K562 (cell line): ENCODE measurements at regions not wholly inside any gene's neighbourhood (a gene's known extent, or its start where the extent isn't known, plus 50 kb on each side); places are given as distances from the start of the nearest gene placed in this dataset.

Experiments used
- ATAC-seq: fragments of 200-7000 bp; cut with Tn5 transposase; 3 replicates; pipeline ENCODE4 v1.9.1; 2020; ENCODE audit warnings: moderate library complexity
- BruUV-seq: library from RNA; stranded (reverse); fragments of 400-500 nt; replicated peaks from 2 replicates; lab custom pipeline; 2021; lab: Mats Ljungman, UMichigan
- CTCF ChIA-PET: fragments of 300-600 bp; formaldehyde crosslinking; extraction: SDS; loops from one replicate; lab custom pipeline; 2021; ENCODE audit warnings: low intra/inter-chr PET ratio; lab: Yijun Ruan, JAX
- POLR2A ChIA-PET: fragments of 300-600, 350-650 bp; sonication (Branson Sonifier 250); formaldehyde crosslinking; extraction: SDS; loops from one replicate; lab custom pipeline; 2021; ENCODE audit warnings: antibody characterized with exemption, inconsistent platforms; lab: Yijun Ruan, JAX
- DNase-seq, 4 experiments: peaks; one replicate each; pipeline versions ENCODE4 v3.0.0 to v3.0.0-alpha.2; 2011 to 2018; ENCODE audit warnings: low spot score in 3 of 4, mixed read lengths in 3 of 4; ENCODE audit errors: extremely low read depth in 1 of 4
- FAIRE-seq: peaks from 2 replicates; lab custom pipeline; 2011; peaks lifted over from hg19 to GRCh38; lab: Jason Lieb, UNC
- H2AFZ ChIP-seq: 2 replicates; pipeline ENCODE4 v1.6.0; 2011; ENCODE audit warnings: low read depth, low read length, control low read depth, inconsistent platforms
- H3K27ac ChIP-seq: fragments of 200-600 bp; 3 replicates; pipeline ENCODE4 v1.8.0; 2011; ENCODE audit warnings: low read depth, mild to moderate bottlenecking, control low read depth, inconsistent platforms, low read length, moderate library complexity, mixed read lengths; ENCODE audit errors: extremely low read depth
- H3K27me3 ChIP-seq, 2 experiments: fragments of 300-600 bp in 1 of 2; 2 replicates in 1 of 2; 3 replicates in 1 of 2; pipeline versions ENCODE4 v1.6.0 to v1.8.0; 2011; ENCODE audit warnings: inconsistent platforms in 2 of 2, low read length in 2 of 2, mild to moderate bottlenecking in 1 of 2, mixed read lengths in 1 of 2, moderate library complexity in 1 of 2; ENCODE audit not compliant: control insufficient read depth in 2 of 2, insufficient read depth in 2 of 2
- H3K36me3 ChIP-seq: fragments of 300-600 bp; 3 replicates; pipeline ENCODE4 v1.8.0; 2011; ENCODE audit warnings: mild to moderate bottlenecking, low read length, inconsistent platforms; ENCODE audit not compliant: control insufficient read depth, insufficient read depth
- H3K4me1 ChIP-seq, 2 experiments: fragments of 200-600 bp in 1 of 2; replicated peaks in 1 of 2; 2 replicates in 1 of 2; 3 replicates in 1 of 2; pipeline versions ENCODE4 v1.5.1 to v1.8.0; 2011; ENCODE audit warnings: inconsistent platforms in 2 of 2, low read length in 2 of 2, mild to moderate bottlenecking in 1 of 2, mixed read lengths in 1 of 2, moderate library complexity in 1 of 2; ENCODE audit not compliant: control insufficient read depth in 2 of 2, insufficient read depth in 2 of 2
- H3K4me2 ChIP-seq: 2 replicates; pipeline ENCODE4 v1.6.1; 2011; ENCODE audit warnings: low read length, control low read depth, inconsistent platforms, mixed read lengths; ENCODE audit not compliant: insufficient read depth
- H3K4me3 ChIP-seq: fragments of 200-600 bp; sonication (generic), shearing (Covaris generic); 2 replicates; pipeline ENCODE4 v1.5.1; 2016; ENCODE audit warnings: control low read depth, inconsistent platforms
- H3K79me2 ChIP-seq: fragments of 200-600 bp; 3 replicates; pipeline ENCODE4 v1.8.0; 2011; ENCODE audit warnings: low read length, inconsistent platforms; ENCODE audit not compliant: control insufficient read depth, insufficient read depth
- H3K9ac ChIP-seq, 2 experiments: 2 replicates each; pipeline versions ENCODE4 v1.6.0 to v1.6.1; 2011; ENCODE audit warnings: low read depth in 2 of 2, low read length in 2 of 2, control low read depth in 1 of 2, inconsistent platforms in 1 of 2, mild to moderate bottlenecking in 1 of 2, mixed read lengths in 1 of 2; ENCODE audit not compliant: insufficient read depth in 1 of 2
- H3K9me1 ChIP-seq: one replicate; pipeline ENCODE4 v1.6.0; 2011; ENCODE audit warnings: inconsistent platforms, mild to moderate bottlenecking, low read length, moderate library complexity; ENCODE audit not compliant: control insufficient read depth, insufficient read depth
- H3K9me3 ChIP-seq: replicated peaks from 2 replicates; pipeline ENCODE4 v1.5.1; 2011; ENCODE audit warnings: low read depth, low read length, inconsistent platforms; ENCODE audit not compliant: control insufficient read depth, insufficient read depth
- H4K20me1 ChIP-seq: replicated peaks from 2 replicates; pipeline ENCODE4 v1.6.1; 2011; ENCODE audit warnings: low read length, inconsistent platforms, mixed read lengths; ENCODE audit not compliant: control insufficient read depth, insufficient read depth
- CBX2 ChIP-seq: fragments of 200-600 bp; sonication (generic); IDR thresholded peaks from one replicate; pipeline ENCODE4 v1.6.1; 2012; ENCODE audit warnings: mild to moderate bottlenecking, low read length, inconsistent platforms; ENCODE audit not compliant: insufficient read depth, poor library complexity, severe bottlenecking
- CHD4 ChIP-seq: fragments of 200-600 bp; sonication (generic); IDR thresholded peaks from 3 replicates; pipeline ENCODE4 v1.6.1; 2012; ENCODE audit warnings: low read depth, mild to moderate bottlenecking, mixed read lengths, low read length, inconsistent platforms; ENCODE audit not compliant: insufficient read depth, insufficient replicate concordance, poor library complexity, severe bottlenecking
- COPS2 ChIP-seq: fragments of 450-650 bp; conservative IDR thresholded peaks from 2 replicates; pipeline ENCODE4 v1.6.1; 2016; ENCODE audit warnings: mild to moderate bottlenecking, moderate library complexity
- DMBX1 ChIP-seq: fragments of 250-450 bp; sonication (Bioruptor Pico); IDR thresholded peaks from 2 replicates; pipeline ENCODE4 v1.8.0; 2022; ENCODE audit warnings: inconsistent platforms, mild to moderate bottlenecking, moderate library complexity, borderline replicate concordance
- HDAC6 ChIP-seq: IDR thresholded peaks from 2 replicates; pipeline ENCODE4 v1.6.1; 2012; ENCODE audit warnings: low read depth, mild to moderate bottlenecking, control low read depth, inconsistent platforms, low read length, moderate library complexity
- MED1 ChIP-seq: sonication (generic); formaldehyde crosslinking; IDR thresholded peaks from 2 replicates; pipeline ENCODE4 v1.8.1; 2023; ENCODE audit warnings: missing genetic modification reagents, borderline replicate concordance
- NCOA4 ChIP-seq: fragments of 450-650 bp; IDR thresholded peaks from 2 replicates; pipeline ENCODE4 v1.6.1; 2018; ENCODE audit warnings: mild to moderate bottlenecking; ENCODE audit not compliant: partially characterized antibody
- PHB ChIP-seq: fragments of 250-450 bp; sonication (Bioruptor Pico); IDR thresholded peaks from 2 replicates; pipeline ENCODE4 v1.5.0; 2021
- SP2 ChIP-seq: IDR thresholded peaks from 2 replicates; pipeline ENCODE4 v1.6.1; 2011; ENCODE audit warnings: mild to moderate bottlenecking, low read depth, low read length, moderate library complexity; ENCODE audit not compliant: poor library complexity, severe bottlenecking; ENCODE audit errors: extremely low read depth
- U2AF2 ChIP-seq: fragments of 200-400 bp; formaldehyde crosslinking; optimal IDR thresholded peaks from 2 replicates; pipeline ENCODE3; 2017; ENCODE audit warnings: low read depth, mild to moderate bottlenecking, low read length
- VEZF1 ChIP-seq: fragments of 200-800 bp; sonication (Bioruptor generic); IDR thresholded peaks from 2 replicates; pipeline ENCODE4 v1.6.1; 2017; ENCODE audit warnings: missing genetic modification characterization, missing compliant biosample characterization
- ZNF518B ChIP-seq: fragments of 250-450 bp; sonication (Bioruptor Pico); IDR thresholded peaks from 2 replicates; pipeline ENCODE4 v1.5.0; 2021; ENCODE audit warnings: mild to moderate bottlenecking, moderate library complexity
- WGBS: fragments of 100-300 bp; shearing (Covaris generic); methylation state at CpG from one replicate; pipeline ENCODE4 v1.1.6; 2016; ENCODE audit warnings: low coverage, mixed read lengths; ENCODE audit not compliant: insufficient coverage; ENCODE audit errors: missing lambda C conversion rate; 5-methylcytosine and 5-hydroxymethylcytosine counted together
- in situ Hi-C: fragments of 300-500 bp; cut with MboI; formaldehyde crosslinking; loops from 4 replicates; pipeline ENCODE4 v1.15.0; 2018; ENCODE audit warnings: inconsistent platforms, mixed read lengths
- intact Hi-C: fragments of 100-400 bp; cut with micrococcal nuclease; formaldehyde crosslinking; loops from 2 replicates; pipeline ENCODE4 v1.14.2; 2022

DNA sequence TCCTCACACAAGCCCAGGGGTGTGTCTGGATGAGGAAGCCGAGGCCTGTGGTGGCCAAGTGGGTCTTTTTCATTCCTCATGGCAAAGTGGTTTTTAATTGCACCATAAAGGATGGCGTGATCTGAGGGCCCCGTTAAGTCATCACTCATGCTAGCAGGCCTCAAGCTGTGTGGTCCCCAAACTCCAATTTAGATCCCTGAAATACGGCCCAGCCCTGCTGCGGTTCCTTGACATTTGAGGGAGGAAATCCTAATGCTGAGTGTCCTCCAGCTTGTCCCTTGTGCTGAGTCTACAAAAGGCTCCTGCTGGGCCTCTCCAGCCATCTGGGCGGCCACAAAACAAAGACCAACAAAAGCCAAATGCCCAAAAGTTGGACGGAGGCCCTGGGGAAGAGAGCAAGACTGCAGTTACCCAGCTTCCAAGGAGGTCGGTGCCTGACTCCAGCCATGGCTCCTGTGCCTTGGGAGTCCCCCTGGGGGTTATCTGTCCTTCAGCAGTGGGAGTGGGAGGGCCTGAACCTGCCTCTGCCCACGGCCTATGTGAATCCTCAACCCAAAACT, 162.3 kb upstream of the PDE10A start:
- CTCF ChIA-PET: no interaction called here
- intact Hi-C loops: no loop called here
- Histone ChIP-seq H3K27me3 (peaks cover 8 to 19% of the 10 kb centered on the region in 2 experiments; a peak in 3 of 5 replicates), H4K20me1 (no peaks in the 10 kb centered on the region), H3K79me2 (no peaks in the 10 kb centered on the region), H3K9ac (no peak overlapping the region), H3K4me1 (no peaks in the 10 kb centered on the region; a peak in 1 of 5 replicates), H3K27ac (no peak overlapping the region), H3K9me3 (no peaks in the 10 kb centered on the region), H2AFZ (no peak overlapping the region), H3K36me3 (no peaks in the 10 kb centered on the region), H3K4me2 (no peak overlapping the region), H3K4me3 (no peak overlapping the region), H3K9me1 (no peaks in the 10 kb centered on the region)
- no peak for DNase-seq
- TF ChIP-seq CBX2 (no peak), PHB (CRISPR knock-in tag) (no peak), DMBX1 (CRISPR knock-in tag) (no peak), COPS2 (no peak), CHD4 (no peak), SP2 (no peak), MED1 (CRISPR knock-in tag) (no peak), VEZF1 (no peak), NCOA4 (no peak), HDAC6 (no peak), U2AF2 (no peak), ZNF518B (no peak)
- under 1% methylated on average over 9 of the region's 9 CpGs for WGBS
- no peak for FAIRE-seq
- POLR2A ChIA-PET: no interaction called here
- no TSS peak for BruUV-seq
- ATAC-seq: no peak
- in situ Hi-C loops: no loop called here
